Fibroblast of skin of left biceps (primary cell): ENCODE measurements at regions not wholly inside any gene's neighbourhood (a gene's known extent, or its start where the extent isn't known, plus 50 kb on each side); places are given as distances from the start of the nearest gene placed in this dataset.
"Not testable (repeated sequence)": the region's sequence is repeated elsewhere in the genome, so short reads cannot be mapped to it uniquely, and the experiment has no call there.

Experiments used
- DNase-seq, 2 experiments: peaks; one replicate each; pipeline ENCODE4 v3.0.0-alpha.2; 2013; ENCODE audit warnings: low read depth in 2 of 2

GRCh38 chr18:39341129-39341528 is 1775.5 kb upstream of the CELF4 start:
- no peak for DNase-seq

DNA sequence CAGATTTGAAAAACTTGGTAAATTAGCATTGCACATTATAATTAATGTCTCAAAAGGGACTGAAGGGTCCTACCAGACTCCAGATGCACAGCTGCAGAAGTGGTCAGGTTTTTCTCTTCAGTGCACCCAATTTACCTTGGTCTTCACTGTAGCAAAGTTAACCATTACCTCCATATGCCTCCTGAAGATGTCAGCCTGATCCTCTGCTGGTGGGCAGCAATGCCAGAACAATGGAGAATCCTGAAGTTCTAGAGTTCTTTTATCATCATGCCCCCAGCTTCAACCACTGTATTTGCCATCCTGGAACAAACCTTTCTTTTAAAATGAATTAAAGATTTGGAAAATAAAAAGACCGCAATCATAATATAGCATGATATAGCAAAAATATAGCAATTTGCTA is 1774.8 kb upstream of the CELF4 start:
- no peak for DNase-seq

- DNase-seq: no peak
Measured at GRCh38 chr18:39329496-39330275, 1764.1 kb upstream of the CELF4 start.

GRCh38 chr18:39326772-39327171 is 1761.2 kb upstream of the CELF4 start:
- DNase-seq: no peak

DNA sequence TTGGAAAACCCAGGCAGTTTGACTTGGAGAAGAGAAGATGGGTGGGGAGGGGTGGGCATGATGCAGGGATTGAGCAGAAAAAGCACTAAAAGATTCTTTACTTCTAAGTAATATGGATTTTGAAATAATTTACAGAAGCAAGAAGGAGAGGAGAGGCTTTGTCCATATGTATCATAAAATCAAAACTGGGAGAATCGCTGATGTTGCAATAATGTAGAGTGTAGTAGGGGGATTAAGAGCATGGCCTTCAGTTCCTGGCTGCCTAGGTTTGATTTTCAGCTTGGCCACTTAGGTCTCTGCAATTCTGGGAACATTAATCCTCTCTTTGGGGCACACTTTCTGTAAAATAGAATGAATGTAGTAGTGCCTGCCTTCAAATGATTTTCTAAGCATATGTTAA is 1760.4 kb upstream of the CELF4 start:
- no peak for DNase-seq

- DNase-seq: no peak
Measured at GRCh38 chr18:39319141-39319540, 1753.5 kb upstream of the CELF4 start.

- DNase-seq: no peak
Measured at GRCh38 chr18:39318462-39318861, 1752.9 kb upstream of the CELF4 start.

DNA sequence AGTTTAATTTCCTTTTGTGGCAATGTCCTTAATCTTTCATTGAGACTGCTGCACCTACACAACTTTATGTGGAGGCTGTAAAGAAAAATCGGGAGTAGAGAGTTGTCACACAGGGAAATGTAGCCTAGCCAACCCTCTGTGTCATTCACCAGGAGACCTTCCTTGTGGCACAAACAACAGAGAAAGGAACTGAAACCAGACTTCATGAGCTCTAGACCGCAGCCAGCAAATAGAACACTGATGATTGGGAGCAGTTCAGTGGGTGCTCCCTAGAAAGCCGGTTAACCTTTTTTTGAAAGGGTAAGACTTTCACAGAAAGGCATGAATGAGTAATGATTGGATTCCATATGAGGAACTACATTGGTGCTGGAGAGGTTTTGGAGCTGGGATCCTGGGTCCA is 1752.4 kb upstream of the CELF4 start:
- no peak for DNase-seq

- no peak for DNase-seq
Measured at GRCh38 chr18:39314595-39314994, 1749.0 kb upstream of the CELF4 start.

DNA sequence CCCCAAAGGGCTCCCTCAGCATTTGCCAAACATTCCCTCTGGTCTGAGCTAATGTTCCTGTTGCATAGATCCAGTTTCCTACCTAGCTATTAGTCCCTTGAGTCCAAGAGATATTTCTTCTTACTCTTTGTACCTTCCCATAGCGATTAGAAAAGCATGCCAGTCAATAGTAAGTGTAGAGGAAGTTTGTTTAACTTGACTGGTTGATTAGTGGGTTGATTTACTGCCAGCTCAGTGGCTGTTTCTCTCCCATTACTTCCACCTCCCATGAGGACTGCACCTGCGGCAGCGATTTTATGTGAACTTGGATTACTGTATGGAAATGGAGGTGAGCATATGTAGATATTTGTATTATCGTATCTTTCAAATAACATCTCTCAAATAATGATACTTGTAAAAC is 1748.4 kb upstream of the CELF4 start:
- DNase-seq: no peak

DNA sequence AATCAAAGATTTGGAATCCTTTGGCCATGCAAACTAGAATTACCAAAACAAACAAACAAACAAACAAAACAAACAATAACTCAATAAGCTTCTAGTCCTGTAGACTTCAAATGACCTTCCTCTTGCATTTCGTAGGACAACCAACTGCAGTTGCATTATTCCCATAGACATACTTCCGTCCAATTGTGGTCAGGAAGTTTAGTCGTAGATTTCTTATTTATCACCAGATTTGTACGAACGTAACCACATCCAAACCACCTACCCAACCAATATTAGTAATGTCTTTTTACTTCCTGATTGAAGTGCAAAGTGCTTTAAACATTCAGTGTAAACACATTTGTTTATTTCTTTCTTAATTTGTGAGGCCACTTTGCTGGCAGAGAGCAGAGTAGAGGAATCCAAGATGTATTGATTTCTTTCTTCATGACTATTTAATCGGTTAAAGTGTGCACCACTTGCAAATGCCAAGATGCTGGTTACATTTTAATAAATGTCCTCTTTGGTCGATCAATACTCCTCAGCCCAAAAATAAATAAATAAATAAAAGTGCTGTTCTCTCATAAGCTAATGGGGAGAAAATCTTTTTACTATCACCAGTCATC is 1745.6 kb upstream of the CELF4 start:
- DNase-seq: no peak

DNA sequence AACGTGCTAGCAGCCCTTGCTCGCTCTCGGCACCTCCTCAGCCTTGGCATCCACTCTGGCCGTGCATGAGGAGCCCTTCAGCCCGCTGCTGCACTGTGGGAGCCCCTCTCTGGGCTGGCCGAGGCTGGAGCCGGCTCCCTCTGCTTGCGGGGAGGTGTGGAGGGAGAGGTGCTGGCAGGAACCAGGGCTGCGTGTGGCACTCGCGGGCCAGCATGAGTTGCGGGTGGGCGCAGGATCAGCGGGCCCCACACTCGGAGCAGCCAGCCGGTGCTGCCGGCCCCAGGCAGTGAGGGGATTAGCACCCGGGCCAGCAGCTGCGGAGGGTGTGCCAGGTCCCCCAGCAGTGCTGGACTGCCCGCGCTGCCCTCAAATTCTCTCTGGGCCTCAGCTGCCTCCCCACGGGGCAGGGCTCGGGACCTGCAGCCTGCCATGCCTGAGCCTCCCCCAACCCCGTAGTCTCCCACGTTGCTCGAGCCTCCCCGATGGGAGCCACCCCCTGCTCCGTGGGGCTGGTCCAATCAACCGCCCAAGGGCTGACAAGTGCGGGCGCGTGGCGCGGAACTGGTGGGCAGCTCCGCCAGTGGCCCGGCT is 1743.4 kb upstream of the CELF4 start:
- not testable (repeated sequence) for DNase-seq

GRCh38 chr18:39305766-39306165 is 1740.2 kb upstream of the CELF4 start:
- no peak for DNase-seq

- DNase-seq: no peak
Measured at GRCh38 chr18:39302481-39302880, 1736.9 kb upstream of the CELF4 start.

- DNase-seq: no peak
Measured at GRCh38 chr18:39299152-39299551, 1733.6 kb upstream of the CELF4 start.

- DNase-seq: no peak
Measured at GRCh38 chr18:39297225-39297624, 1731.6 kb upstream of the CELF4 start.

- no peak for DNase-seq
Measured at GRCh38 chr18:39296293-39296888, 1730.8 kb upstream of the CELF4 start.

DNA sequence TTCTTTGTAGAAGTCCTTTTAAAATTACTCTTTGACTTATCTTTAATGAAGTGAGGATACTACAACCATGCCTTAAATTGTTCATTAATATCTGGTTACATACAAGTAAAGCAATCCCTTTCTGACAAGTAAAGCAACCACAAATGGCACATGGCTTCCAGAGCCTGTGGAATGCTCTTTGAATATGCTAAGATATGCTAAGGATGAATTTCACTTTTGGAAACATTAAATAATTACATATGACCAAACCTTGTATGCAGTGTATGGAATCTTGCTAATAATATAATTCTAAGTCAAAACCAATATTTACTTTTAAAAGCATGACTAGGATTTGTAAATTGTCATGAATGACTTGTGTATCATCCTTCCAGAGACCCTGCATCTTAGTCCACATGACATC is 1711.2 kb upstream of the CELF4 start:
- DNase-seq: no peak

- DNase-seq: no peak
Measured at GRCh38 chr18:39274535-39274934, 1708.9 kb upstream of the CELF4 start.

DNA sequence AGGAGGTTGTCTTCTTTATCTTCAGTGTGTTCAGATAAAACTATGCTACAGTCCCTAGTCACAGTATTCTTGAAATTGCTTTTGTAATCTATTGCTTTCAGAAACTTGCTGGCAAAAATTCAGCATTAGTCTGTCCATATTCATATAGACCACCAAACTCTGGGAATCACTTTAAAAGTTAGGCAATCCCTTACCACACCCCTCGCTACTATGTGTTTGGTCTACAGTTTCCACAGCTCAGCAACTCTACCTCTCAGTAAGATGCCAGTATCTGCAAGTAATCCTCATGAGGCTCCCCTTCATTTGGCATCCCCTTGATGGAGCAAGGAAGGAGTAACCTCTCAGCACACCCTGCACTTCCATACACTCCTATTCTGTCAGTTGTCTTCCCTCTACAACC is 1706.6 kb upstream of the CELF4 start:
- no peak for DNase-seq

- DNase-seq: no peak
Measured at GRCh38 chr18:39271654-39272053, 1706.1 kb upstream of the CELF4 start.

DNA sequence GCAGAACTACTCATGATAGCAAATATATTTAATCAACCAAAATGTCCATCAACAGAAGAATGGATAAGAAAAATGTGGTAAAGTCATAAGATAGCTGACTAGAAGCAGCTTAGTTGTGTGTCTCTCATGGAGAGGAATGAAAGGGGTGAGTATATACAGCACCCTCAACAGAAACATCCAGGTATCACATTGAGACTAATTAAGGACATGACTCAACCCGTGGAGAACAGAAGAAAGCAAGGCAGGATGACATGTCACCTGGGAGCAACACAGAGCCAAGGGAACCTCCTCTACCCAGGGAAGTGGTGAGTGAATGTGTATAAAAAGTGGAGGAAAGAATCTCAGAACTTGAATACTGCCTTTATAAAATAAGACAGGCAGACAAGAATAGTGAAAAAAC is 1695.0 kb upstream of the CELF4 start:
- DNase-seq: no peak

DNA sequence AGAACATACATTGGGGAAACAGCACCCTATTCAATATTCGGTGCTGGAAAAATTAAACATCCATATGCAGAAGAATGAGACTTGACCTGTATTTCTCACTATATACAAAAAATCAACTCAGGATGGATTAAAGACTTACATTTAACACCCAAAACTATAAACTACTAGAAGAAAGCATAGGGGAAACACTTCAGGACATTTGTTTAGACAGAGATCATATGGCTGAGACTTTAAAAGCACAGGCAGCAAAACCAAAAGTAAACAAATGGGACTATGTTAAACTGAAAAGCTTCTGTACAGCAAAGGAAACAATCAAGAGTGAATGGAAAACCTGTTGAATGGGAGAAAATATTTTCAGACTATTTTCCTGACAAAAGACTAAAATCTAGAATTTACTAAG is 1694.1 kb upstream of the CELF4 start:
- no peak for DNase-seq
